GM18907 (cell line): ENCODE measurements at regions not wholly inside any gene's neighbourhood (a gene's known extent, or its start where the extent isn't known, plus 50 kb on each side); places are given as distances from the start of the nearest gene placed in this dataset.

Experiments
- ATAC-seq: cut with Tn5 transposase; IDR thresholded peaks from one replicate; pipeline ENCODE4 v1.9.1; 2021; ENCODE audit warnings: mild to moderate bottlenecking, moderate library complexity; ENCODE audit not compliant: unreplicated experiment

GRCh38 chr5:138626333-138626944 is 51.2 kb upstream of the HSPA9 start:
- no peak for ATAC-seq

DNA sequence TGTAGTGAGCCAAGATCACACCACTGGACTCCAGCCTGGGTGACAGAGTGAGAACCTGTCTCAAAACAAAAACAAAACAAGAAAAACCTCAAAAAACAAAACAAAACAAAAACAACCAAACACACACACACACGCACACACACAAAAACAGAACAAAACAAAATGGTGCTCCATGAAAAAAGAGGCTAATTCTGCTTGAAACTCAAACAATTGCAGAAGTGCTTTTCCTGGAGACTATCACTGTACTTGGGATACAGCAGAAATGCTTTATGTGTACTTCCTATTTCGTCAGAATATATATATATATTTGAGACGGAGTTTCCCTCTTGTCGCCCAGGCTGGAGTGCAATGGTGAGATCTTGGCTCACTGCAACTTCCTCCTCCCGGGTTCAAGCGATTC is 49.9 kb upstream of the HSPA9 start:
- ATAC-seq = no peak
